GM12874 (cell line): ENCODE measurements at regions not wholly inside any gene's neighbourhood (a gene's known extent, or its start where the extent isn't known, plus 50 kb on each side); places are given as distances from the start of the nearest gene placed in this dataset.

Experiments
- TF ChIP-seq, protein P1 (sequence below): IDR thresholded peaks from 2 replicates; pipeline ENCODE4 v1.5.1; 2011; ENCODE audit warnings: low read depth, mild to moderate bottlenecking, control low read depth, low read length, moderate library complexity; ENCODE audit not compliant: insufficient read depth

DNA sequence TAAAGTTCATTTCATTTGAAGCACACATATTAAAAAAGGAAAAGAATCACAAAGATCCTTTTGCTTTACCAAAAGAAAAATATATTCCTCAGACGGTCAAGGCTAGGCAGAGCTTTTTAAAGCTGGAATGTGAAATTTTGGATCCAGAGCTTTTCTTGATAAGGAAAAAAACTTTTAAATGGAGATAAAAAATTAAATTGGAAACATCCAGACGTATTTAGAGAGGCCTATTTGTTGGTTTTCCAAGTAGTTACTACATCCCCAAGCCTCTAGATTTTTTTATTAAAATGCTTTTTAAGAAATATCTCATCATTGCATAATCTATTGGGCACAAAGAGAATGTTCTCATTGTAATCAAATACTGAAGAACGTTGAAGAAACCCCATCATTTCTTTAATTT lies 385.7 kb upstream of the CITED2 start:
- TF ChIP-seq, protein P1, sequence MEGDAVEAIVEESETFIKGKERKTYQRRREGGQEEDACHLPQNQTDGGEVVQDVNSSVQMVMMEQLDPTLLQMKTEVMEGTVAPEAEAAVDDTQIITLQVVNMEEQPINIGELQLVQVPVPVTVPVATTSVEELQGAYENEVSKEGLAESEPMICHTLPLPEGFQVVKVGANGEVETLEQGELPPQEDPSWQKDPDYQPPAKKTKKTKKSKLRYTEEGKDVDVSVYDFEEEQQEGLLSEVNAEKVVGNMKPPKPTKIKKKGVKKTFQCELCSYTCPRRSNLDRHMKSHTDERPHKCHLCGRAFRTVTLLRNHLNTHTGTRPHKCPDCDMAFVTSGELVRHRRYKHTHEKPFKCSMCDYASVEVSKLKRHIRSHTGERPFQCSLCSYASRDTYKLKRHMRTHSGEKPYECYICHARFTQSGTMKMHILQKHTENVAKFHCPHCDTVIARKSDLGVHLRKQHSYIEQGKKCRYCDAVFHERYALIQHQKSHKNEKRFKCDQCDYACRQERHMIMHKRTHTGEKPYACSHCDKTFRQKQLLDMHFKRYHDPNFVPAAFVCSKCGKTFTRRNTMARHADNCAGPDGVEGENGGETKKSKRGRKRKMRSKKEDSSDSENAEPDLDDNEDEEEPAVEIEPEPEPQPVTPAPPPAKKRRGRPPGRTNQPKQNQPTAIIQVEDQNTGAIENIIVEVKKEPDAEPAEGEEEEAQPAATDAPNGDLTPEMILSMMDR = no peak

GRCh38 chr6:139759086-139759485 lies 384.6 kb upstream of the CITED2 start:
- TF ChIP-seq, protein P1 = no peak

DNA sequence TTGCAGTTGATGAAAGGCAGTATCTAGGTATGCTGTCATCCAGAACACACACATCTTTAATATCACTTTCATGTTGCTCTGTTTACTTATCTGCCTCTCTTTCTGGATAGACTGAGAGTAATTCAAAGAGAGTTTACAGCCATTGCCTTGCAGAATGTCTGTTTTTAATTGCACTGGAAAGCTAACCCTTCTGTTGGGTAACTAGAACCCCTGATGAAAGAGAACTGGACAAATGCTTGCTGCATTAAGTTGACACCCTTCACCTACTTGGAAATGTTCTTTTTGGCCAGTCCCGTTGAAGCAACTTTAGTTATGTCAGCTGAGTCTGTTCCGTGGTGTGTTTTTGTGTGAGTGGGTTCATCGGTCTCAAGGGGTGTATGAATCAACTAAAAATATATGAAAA lies 383.8 kb upstream of the CITED2 start:
- TF ChIP-seq, protein P1 = no peak

DNA sequence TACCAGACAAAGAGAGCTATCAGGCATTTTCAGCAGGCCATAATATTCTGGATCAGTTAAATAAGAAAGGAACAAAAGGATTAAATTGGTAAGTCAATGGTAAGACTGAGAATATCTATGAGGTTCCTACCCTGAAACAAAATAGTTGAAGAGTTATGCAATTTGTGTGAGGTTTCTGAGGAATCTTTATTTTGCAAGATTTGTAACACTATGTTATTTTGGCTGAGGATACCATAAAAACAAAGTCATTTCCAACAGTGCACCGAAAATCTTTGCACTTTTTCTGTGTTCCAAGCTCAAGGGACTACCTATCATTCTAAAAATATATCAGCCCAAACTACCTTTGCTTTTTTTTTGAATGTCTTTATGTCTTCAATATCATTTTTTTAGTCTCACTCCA lies 383.3 kb upstream of the CITED2 start:
- TF ChIP-seq, protein P1 = no peak

- TF ChIP-seq, protein P1 = no peak
Measured at GRCh38 chr6:139756381-139756780, 381.9 kb upstream of the CITED2 start.

- TF ChIP-seq, protein P1 = no peak
Measured at GRCh38 chr6:139754898-139755775, 380.7 kb upstream of the CITED2 start.

DNA sequence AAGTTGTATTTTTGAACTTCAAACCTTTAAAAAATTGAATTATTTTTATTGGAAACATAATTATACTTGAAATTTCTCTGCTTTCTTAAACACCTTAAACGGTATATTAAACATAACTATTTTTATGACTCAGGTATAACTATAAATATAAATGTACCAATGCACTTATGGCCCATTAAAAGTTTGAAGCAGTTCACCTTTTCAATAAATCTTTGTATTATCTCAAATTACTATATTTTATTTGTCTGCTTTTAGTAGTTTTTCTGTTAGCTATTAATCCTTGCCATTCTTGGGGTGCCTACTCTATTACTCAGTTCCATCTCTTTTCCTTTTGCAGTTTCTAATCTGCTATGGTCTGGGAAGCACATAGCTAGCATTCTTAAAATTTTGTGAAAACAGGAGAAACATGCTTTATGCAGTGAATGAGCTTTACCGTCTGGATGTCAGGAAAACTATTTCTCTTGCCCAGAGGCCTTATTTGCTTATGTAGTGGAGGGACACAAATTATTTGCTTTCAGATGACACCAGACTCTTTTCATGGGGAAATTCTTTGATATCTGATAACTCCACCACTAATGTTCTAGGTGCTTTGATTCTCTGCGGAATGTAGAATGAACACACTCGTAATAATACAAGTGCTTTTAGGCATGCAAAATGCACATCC lies 378.9 kb upstream of the CITED2 start:
- TF ChIP-seq, protein P1 = no peak
